Liver (tissue), 3 donors: ENCODE measurements at regions not wholly inside any gene's neighbourhood (a gene's known extent, or its start where the extent isn't known, plus 50 kb on each side); places are given as distances from the start of the nearest gene placed in this dataset.
"Not testable (repeated sequence)": the region's sequence is repeated elsewhere in the genome, so short reads cannot be mapped to it uniquely, and the experiment has no call there.

Source experiments
- JUND ChIP-seq, 2 donors: IDR thresholded peaks; 2 replicates each; pipeline ENCODE4 v1.6.1; 2016; ENCODE audit warnings: antibody characterized with exemption in 2 of 2
- RXRA ChIP-seq, 2 donors: IDR thresholded peaks; 2 replicates each; pipeline ENCODE4 v1.6.1; 2017 to 2018; ENCODE audit warnings: antibody characterized with exemption in 2 of 2, mild to moderate bottlenecking in 1 of 2
- SP1 ChIP-seq: IDR thresholded peaks from 2 replicates; pipeline ENCODE4 v1.6.1; 2018; ENCODE audit warnings: antibody characterized with exemption, mild to moderate bottlenecking
- TF ChIP-seq, protein P1 (sequence below): fragments of 150-350 bp; IDR thresholded peaks from 2 replicates; pipeline ENCODE4 v1.5.1; 2017; ENCODE audit warnings: improper control_type of control experiment, low read depth, low read length; ENCODE audit not compliant: missing input control
- donor health status: healthy.
- donor health status: healthy.

GRCh38 chr22:11020522-11020921 is 4507.5 kb upstream of the OR11H1 start:
- TF ChIP-seq, protein P1, sequence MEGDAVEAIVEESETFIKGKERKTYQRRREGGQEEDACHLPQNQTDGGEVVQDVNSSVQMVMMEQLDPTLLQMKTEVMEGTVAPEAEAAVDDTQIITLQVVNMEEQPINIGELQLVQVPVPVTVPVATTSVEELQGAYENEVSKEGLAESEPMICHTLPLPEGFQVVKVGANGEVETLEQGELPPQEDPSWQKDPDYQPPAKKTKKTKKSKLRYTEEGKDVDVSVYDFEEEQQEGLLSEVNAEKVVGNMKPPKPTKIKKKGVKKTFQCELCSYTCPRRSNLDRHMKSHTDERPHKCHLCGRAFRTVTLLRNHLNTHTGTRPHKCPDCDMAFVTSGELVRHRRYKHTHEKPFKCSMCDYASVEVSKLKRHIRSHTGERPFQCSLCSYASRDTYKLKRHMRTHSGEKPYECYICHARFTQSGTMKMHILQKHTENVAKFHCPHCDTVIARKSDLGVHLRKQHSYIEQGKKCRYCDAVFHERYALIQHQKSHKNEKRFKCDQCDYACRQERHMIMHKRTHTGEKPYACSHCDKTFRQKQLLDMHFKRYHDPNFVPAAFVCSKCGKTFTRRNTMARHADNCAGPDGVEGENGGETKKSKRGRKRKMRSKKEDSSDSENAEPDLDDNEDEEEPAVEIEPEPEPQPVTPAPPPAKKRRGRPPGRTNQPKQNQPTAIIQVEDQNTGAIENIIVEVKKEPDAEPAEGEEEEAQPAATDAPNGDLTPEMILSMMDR = not testable (repeated sequence)
- TF ChIP-seq JUND (IDR thresholded peaks at IDR 0.05); RXRA (IDR thresholded peaks at IDR 0.05); SP1: not testable (repeated sequence)
